ENCODE measurements at regions not wholly inside any gene's neighbourhood (a gene's known extent, or its start where the extent isn't known, plus 50 kb on each side); places are given as distances from the start of the nearest gene placed in this dataset.

DNA sequence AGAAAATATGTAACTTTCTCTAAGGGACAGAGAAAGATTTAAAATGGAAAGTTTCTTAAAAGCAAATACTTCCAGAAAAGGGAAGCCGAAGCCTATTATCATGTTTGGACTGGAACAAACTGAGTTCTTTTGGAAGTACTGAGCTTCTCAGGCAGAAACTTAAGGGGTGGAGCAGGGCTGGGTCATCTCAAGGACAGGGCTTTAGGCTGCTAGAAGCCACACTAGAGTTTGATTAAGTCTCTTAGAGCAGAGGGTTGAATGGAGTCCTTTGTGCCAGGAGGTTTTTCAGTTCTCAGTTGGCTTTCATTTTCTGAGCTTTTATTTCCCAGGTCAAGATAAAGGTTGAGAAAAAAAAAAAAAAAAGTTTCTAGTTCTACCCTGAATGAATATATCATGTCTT lies 432.7 kb downstream of the SLITRK5 start:
- no peak overlapping the region for H3K9ac ChIP-seq (ENCODE audit: low read depth, low read length)
- H3K36me3 ChIP-seq (ENCODE audit: control insufficient read depth, insufficient read depth, low read length): no peaks in the 10 kb centered on the region
- H3K4me3 ChIP-seq (ENCODE audit: low read depth, low read length): no peak overlapping the region
- no peaks in the 10 kb centered on the region for H3K27me3 ChIP-seq (ENCODE audit: control insufficient read depth, insufficient read depth, low read length)
- no peaks in the 10 kb centered on the region for H3K9me3 ChIP-seq (ENCODE audit: control insufficient read depth, insufficient read depth, low read length)
- H3K4me1 ChIP-seq (ENCODE audit: control insufficient read depth, insufficient read depth, low read length): no peaks in the 10 kb centered on the region

DNA sequence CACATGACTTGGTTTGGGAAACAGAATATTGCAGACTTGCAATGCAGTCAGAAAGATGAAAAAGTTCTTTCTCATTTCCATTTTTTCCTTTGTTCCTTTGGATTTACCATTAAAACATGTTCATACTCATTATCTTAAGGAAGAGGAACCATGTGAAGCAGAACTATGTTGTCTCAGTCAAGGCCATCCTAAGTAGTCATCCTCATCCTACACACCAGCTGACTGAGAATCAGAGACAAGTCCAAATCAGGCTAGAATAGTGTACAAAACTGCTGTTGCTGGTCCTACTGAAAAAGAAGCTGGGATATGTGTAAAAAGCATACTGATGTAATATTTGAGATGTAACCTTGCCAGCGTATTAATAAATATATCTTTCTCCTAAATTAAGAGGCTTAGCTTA lies 433.4 kb downstream of the SLITRK5 start:
- no peak overlapping the region for H3K9ac ChIP-seq (ENCODE audit: low read depth, low read length)
- no peaks in the 10 kb centered on the region for H3K27me3 ChIP-seq (ENCODE audit: control insufficient read depth, insufficient read depth, low read length)
- no peak overlapping the region for H3K4me3 ChIP-seq (ENCODE audit: low read depth, low read length)
- H3K9me3 ChIP-seq (ENCODE audit: control insufficient read depth, insufficient read depth, low read length): no peaks in the 10 kb centered on the region
- no peaks in the 10 kb centered on the region for H3K36me3 ChIP-seq (ENCODE audit: control insufficient read depth, insufficient read depth, low read length)
- no peaks in the 10 kb centered on the region for H3K4me1 ChIP-seq (ENCODE audit: control insufficient read depth, insufficient read depth, low read length)

DNA sequence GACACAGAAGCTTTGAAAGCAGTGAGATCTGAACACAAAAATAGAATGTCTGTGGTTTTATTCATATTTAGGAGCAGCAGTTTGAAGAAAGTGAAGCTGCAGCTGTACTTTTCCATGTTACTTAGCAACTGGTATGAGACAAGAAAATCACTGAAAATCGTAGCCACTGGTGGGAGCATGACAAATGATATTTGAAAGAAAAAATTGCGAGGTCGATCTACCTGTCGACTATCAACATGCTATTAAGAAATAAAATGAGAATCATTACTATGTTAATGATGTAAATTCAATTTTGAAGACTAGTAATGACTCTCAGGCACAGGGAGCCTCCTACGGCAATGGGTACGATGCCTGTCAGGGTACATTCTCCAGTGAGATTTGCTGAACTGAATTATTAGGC lies 436.4 kb downstream of the SLITRK5 start:
- Histone ChIP-seq H3K4me1 (ENCODE audit: control insufficient read depth, insufficient read depth, low read length) (no peaks in the 10 kb centered on the region), H3K9me3 (ENCODE audit: control insufficient read depth, insufficient read depth, low read length) (no peaks in the 10 kb centered on the region), H3K27me3 (ENCODE audit: control insufficient read depth, insufficient read depth, low read length) (no peaks in the 10 kb centered on the region), H3K4me3 (ENCODE audit: low read depth, low read length) (no peak overlapping the region), H3K9ac (ENCODE audit: low read depth, low read length) (no peak overlapping the region), H3K36me3 (ENCODE audit: control insufficient read depth, insufficient read depth, low read length) (no peaks in the 10 kb centered on the region)

DNA sequence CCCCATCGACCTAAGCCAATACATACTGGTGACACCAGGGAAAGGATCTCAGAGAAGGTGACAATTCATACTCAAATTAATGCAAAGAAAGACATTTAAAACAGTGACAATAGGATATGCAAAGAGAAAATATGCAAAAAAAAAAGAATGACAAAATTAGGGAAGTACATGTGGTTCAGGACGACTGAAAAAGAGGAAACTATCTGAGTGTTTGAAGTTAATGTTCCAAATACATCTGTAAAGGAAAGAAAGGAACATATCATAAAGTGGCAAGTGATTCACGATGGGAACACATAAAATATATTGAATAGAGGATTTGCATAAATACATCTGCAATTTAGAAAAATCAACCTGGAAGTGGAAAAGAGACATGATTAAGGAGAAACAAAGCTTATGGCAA lies 441.4 kb downstream of the SLITRK5 start:
- H3K9me3 ChIP-seq (ENCODE audit: control insufficient read depth, insufficient read depth, low read length): no peaks in the 10 kb centered on the region
- H3K4me3 ChIP-seq (ENCODE audit: low read depth, low read length): no peak overlapping the region
- H3K36me3 ChIP-seq (ENCODE audit: control insufficient read depth, insufficient read depth, low read length): no peaks in the 10 kb centered on the region
- no peaks in the 10 kb centered on the region for H3K27me3 ChIP-seq (ENCODE audit: control insufficient read depth, insufficient read depth, low read length)
- H3K4me1 ChIP-seq (ENCODE audit: control insufficient read depth, insufficient read depth, low read length): no peaks in the 10 kb centered on the region
- H3K9ac ChIP-seq (ENCODE audit: low read depth, low read length): no peak overlapping the region

DNA sequence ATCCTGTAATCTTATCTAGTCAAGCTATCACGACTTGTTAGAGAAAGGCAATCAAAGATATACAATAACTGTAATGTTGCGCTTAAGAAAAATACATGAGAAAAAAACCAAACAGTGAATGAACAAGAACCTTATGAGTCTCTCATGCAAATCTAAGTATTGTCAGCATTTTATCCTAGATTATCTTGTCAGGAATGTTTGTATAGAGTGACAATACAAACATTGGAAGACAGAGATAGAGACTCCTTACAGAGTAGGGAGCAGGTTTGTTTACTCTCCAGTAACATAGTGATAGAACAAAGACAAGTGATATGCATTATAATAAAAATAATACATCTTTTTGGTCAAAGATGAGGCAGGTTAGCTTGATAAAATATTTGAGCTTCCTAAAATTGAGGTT lies 444.8 kb downstream of the SLITRK5 start:
- Histone ChIP-seq H3K4me3 (ENCODE audit: low read depth, low read length) (no peak overlapping the region), H3K4me1 (ENCODE audit: control insufficient read depth, insufficient read depth, low read length) (no peaks in the 10 kb centered on the region), H3K36me3 (ENCODE audit: control insufficient read depth, insufficient read depth, low read length) (no peaks in the 10 kb centered on the region), H3K9ac (ENCODE audit: low read depth, low read length) (no peak overlapping the region), H3K9me3 (ENCODE audit: control insufficient read depth, insufficient read depth, low read length) (no peaks in the 10 kb centered on the region), H3K27me3 (ENCODE audit: control insufficient read depth, insufficient read depth, low read length) (no peaks in the 10 kb centered on the region)

DNA sequence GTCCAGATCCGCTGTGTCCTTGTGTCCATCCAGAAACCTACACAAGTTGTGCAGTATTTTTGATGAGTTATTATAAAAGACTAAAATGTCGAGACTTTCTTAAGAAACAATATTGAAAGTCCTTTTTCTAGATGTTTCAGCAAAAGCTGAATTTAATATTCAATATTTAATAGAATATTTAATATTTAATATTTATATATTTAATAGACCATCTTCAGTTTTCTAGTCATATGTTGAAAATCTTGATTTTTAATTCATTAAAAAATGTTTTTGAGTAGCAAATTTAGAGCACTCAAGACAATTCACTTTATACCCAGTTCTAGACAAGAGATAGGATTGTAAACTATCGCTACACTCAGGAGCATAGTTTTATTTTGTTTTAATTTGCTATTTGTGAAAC lies 447.8 kb downstream of the SLITRK5 start:
- Histone ChIP-seq H3K36me3 (ENCODE audit: control insufficient read depth, insufficient read depth, low read length) (no peaks in the 10 kb centered on the region), H3K9me3 (ENCODE audit: control insufficient read depth, insufficient read depth, low read length) (no peaks in the 10 kb centered on the region), H3K4me3 (ENCODE audit: low read depth, low read length) (no peak overlapping the region), H3K27me3 (ENCODE audit: control insufficient read depth, insufficient read depth, low read length) (no peaks in the 10 kb centered on the region), H3K9ac (ENCODE audit: low read depth, low read length) (no peak overlapping the region), H3K4me1 (ENCODE audit: control insufficient read depth, insufficient read depth, low read length) (no peaks in the 10 kb centered on the region)

DNA sequence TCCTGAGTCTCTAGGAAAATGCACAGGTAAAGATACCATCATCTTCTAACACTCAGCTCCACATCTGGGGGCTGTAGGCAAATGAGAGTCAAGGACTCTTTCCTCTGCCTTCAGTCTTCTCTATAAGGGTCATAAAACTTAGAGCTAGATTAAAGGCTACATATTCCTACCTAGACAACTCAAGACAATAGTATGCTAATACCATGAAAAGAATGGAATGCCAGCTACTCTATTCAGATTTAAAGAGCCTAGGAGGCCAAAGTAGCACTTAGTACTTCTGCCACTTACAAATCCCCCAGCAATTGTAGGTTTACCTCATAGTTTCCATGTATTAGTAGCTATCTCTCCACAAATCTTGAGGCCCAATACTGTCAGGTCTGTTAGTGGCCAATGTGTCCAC lies 453.0 kb downstream of the SLITRK5 start:
- no peaks in the 10 kb centered on the region for H3K36me3 ChIP-seq (ENCODE audit: control insufficient read depth, insufficient read depth, low read length)
- no peaks in the 10 kb centered on the region for H3K9me3 ChIP-seq (ENCODE audit: control insufficient read depth, insufficient read depth, low read length)
- no peak overlapping the region for H3K9ac ChIP-seq (ENCODE audit: low read depth, low read length)
- no peak overlapping the region for H3K4me3 ChIP-seq (ENCODE audit: low read depth, low read length)
- H3K4me1 ChIP-seq (ENCODE audit: control insufficient read depth, insufficient read depth, low read length): peaks cover 5% of the 10 kb centered on the region
- H3K27me3 ChIP-seq (ENCODE audit: control insufficient read depth, insufficient read depth, low read length): no peaks in the 10 kb centered on the region

DNA sequence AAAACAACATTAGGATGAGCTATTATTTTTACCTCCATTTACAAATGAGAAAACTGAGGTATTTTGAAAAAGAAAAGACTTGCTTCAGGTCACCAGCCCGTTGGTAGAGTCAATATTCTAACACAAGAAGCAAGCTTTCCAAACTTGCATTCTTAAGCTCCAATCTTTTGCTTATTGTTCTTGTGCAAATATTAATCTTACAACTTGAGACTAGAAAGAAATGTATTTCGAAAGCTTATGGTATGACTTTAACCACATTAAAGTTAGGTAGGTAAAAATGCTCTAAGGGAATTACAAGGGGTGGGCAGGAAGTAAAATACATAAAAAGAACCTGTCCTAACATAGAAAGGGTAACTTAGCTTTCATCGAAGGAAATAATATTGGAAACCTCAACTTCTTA lies 453.9 kb downstream of the SLITRK5 start:
- Histone ChIP-seq H3K9me3 (ENCODE audit: control insufficient read depth, insufficient read depth, low read length) (no peaks in the 10 kb centered on the region), H3K4me3 (ENCODE audit: low read depth, low read length) (no peak overlapping the region), H3K36me3 (ENCODE audit: control insufficient read depth, insufficient read depth, low read length) (no peaks in the 10 kb centered on the region), H3K9ac (ENCODE audit: low read depth, low read length) (no peak overlapping the region), H3K4me1 (ENCODE audit: control insufficient read depth, insufficient read depth, low read length) (peaks cover 5% of the 10 kb centered on the region), H3K27me3 (ENCODE audit: control insufficient read depth, insufficient read depth, low read length) (no peaks in the 10 kb centered on the region)

DNA sequence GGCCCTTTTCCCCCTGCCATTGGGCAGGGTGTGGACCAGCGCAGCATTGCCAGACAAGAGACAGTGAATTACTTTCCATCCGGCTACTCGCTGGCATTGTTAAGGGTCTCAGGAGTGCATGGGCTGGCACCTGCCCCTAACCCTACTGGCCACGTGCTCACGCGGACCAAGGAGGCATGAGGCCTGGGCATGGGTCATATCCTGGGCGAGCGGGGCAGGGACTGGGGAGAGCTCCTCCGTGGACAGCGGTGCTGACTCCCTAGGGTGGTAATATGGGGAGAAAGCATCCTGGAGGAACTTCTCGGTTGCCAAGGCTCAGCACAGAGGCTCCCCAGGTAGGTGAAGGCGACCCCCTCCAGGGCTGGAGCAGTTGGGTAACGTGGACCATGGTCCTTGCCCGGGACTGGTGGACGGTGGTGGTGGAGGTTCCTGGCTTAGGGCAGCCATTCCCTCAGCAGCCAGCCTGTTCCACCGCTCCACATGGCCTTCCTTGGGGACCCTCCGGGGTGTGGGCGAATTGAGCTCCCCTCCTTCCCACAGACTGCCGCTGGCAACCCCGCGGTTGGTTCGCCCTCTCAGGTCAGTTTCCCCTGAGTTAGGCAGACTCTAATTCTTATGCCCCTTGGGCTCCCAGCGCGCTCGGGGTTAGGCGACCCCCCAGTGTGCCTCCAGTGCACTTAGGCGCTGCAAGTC lies 465.1 kb downstream of the SLITRK5 start:
- H3K36me3 ChIP-seq (ENCODE audit: control insufficient read depth, insufficient read depth, low read length): no peaks in the 10 kb centered on the region
- no peaks in the 10 kb centered on the region for H3K4me1 ChIP-seq (ENCODE audit: control insufficient read depth, insufficient read depth, low read length)
- H3K27me3 ChIP-seq (ENCODE audit: control insufficient read depth, insufficient read depth, low read length): no peaks in the 10 kb centered on the region
- H3K9me3 ChIP-seq (ENCODE audit: control insufficient read depth, insufficient read depth, low read length): no peaks in the 10 kb centered on the region
- no peak overlapping the region for H3K9ac ChIP-seq (ENCODE audit: low read depth, low read length)
- no peak overlapping the region for H3K4me3 ChIP-seq (ENCODE audit: low read depth, low read length)

DNA sequence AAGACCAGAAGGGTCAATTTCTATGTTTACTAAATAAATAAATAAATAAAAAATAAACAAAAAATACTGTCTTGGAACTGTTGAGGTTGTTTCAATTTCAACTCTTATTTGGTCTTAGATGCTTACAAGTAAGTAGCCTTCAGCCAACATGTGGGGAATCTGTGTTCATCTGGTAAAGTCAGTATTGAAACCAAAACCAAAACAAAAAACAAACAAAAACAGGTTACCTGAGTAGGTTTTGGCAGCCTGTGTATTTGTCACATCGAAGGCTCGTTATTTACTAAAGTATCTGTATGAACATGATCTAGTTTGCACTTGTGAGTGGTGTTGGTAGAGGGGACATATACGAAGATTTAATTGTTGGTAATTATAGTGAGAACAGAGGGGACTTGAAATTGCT lies 471.5 kb downstream of the SLITRK5 start:
- no peak overlapping the region for H3K4me3 ChIP-seq (ENCODE audit: low read depth, low read length)
- no peaks in the 10 kb centered on the region for H3K9me3 ChIP-seq (ENCODE audit: control insufficient read depth, insufficient read depth, low read length)
- H3K36me3 ChIP-seq (ENCODE audit: control insufficient read depth, insufficient read depth, low read length): no peaks in the 10 kb centered on the region
- no peak overlapping the region for H3K9ac ChIP-seq (ENCODE audit: low read depth, low read length)
- H3K27me3 ChIP-seq (ENCODE audit: control insufficient read depth, insufficient read depth, low read length): no peaks in the 10 kb centered on the region
- no peaks in the 10 kb centered on the region for H3K4me1 ChIP-seq (ENCODE audit: control insufficient read depth, insufficient read depth, low read length)

DNA sequence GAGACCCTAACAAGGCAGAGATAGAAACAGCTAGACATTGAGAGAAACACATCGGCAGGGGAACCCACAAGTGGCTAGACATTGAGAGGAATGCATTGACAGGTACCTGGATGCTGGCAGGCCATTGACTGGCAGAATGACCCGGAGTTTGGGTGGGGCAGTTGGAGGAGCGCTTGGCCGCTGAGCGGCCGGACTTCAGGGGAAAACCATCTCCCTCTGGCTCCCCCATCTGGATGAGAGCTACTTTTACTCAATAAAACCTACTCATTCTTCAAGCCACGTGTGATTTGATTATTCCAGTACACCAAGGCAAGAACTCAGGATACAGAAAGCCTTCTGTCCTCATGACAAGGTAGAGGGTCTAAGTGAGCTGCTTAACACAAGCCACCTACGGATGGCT lies 473.4 kb downstream of the SLITRK5 start:
- H3K4me3 ChIP-seq (ENCODE audit: low read depth, low read length): no peak overlapping the region
- no peaks in the 10 kb centered on the region for H3K27me3 ChIP-seq (ENCODE audit: control insufficient read depth, insufficient read depth, low read length)
- H3K4me1 ChIP-seq (ENCODE audit: control insufficient read depth, insufficient read depth, low read length): no peaks in the 10 kb centered on the region
- H3K9ac ChIP-seq (ENCODE audit: low read depth, low read length): no peak overlapping the region
- H3K36me3 ChIP-seq (ENCODE audit: control insufficient read depth, insufficient read depth, low read length): no peaks in the 10 kb centered on the region
- no peaks in the 10 kb centered on the region for H3K9me3 ChIP-seq (ENCODE audit: control insufficient read depth, insufficient read depth, low read length)

DNA sequence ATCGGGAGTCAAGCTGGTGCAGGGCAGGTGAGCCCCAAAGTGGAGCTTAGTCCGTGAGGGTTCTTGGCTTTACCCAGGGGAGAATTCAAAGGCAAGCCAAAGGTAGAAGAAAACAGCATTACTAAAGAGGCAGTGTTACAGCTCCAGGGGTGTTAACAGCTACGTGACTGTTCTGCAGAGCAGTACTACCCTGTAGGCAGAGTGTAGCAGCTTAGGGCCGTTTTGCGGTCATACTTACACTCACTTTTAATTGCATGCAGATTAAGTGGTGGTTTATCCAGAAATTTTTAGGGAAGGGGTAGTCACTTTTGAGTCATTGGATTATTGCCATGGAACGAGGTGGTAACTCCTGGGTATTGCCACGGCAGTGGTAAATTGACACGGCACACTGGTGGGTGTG lies 482.2 kb downstream of the SLITRK5 start:
- H3K36me3 ChIP-seq (ENCODE audit: control insufficient read depth, insufficient read depth, low read length): no peaks in the 10 kb centered on the region
- H3K4me3 ChIP-seq (ENCODE audit: low read depth, low read length): no peak overlapping the region
- H3K4me1 ChIP-seq (ENCODE audit: control insufficient read depth, insufficient read depth, low read length): no peaks in the 10 kb centered on the region
- H3K27me3 ChIP-seq (ENCODE audit: control insufficient read depth, insufficient read depth, low read length): no peaks in the 10 kb centered on the region
- H3K9ac ChIP-seq (ENCODE audit: low read depth, low read length): no peak overlapping the region
- no peaks in the 10 kb centered on the region for H3K9me3 ChIP-seq (ENCODE audit: control insufficient read depth, insufficient read depth, low read length)
